Lower leg skin (tissue), 4 donors: ENCODE measurements at regions not wholly inside any gene's neighbourhood (a gene's known extent, or its start where the extent isn't known, plus 50 kb on each side); places are given as distances from the start of the nearest gene placed in this dataset.
"Not testable (repeated sequence)": the region's sequence is repeated elsewhere in the genome, so short reads cannot be mapped to it uniquely, and the experiment has no call there.

Experiments used
- DNase-seq, 2 donors: peaks; one replicate each; pipeline ENCODE4 v3.0.0-alpha.2; 2019; ENCODE audit warnings: low spot score in 2 of 2
- H3K4me3 ChIP-seq: fragments of 200-600 bp; sonication (generic); 2 replicates; pipeline ENCODE4 v1.5.1; 2017; ENCODE audit warnings: mild to moderate bottlenecking, low read depth; ENCODE audit not compliant: poor library complexity, severe bottlenecking
- POLR2A ChIP-seq, 2 donors: fragments of 450-650 bp; IDR thresholded peaks; one replicate each; pipeline ENCODE4 v1.6.1; 2016 to 2017; ENCODE audit warnings: antibody characterized with exemption in 2 of 2, mild to moderate bottlenecking in 1 of 2, moderate library complexity in 1 of 2
- WGBS, 2 donors: methylation state at CpG; one replicate each; pipeline ENCODE4 v1.1.5; 2018; 5-methylcytosine and 5-hydroxymethylcytosine counted together
- intact Hi-C: fragments of 100-400 bp; cut with DNase I; formaldehyde crosslinking; loops from one replicate; pipeline ENCODE4 v1.15.0; 2023; ENCODE audit warnings: low total_unique reads
- TF ChIP-seq, protein P1 (sequence below), 3 donors: fragments of 450-650 bp; IDR thresholded peaks; one replicate each; pipeline ENCODE4 v1.5.1; 2016; ENCODE audit warnings: antibody characterized with exemption in 3 of 3, mild to moderate bottlenecking in 3 of 3, moderate library complexity in 2 of 3

DNA sequence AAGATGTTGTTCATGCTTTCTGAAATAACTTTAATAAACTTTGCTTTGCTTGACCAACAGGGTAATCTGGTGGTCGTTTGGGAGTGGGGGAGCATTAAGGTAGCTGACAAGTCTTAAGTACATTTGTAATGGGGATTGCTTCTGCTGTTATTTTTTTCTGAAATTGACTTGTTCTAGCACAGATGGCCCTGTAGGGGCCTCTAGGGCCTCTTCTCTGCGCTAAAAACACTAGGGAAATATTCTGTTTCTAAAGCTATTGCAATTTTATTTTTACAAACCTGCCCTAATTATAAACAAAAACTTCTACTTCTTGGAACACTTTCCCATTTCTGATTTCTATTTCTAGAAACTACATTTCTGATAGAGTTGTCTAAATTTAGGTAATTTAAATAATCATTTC, 191.3 kb upstream of the KCNJ3 start:
- TF ChIP-seq, protein P1, sequence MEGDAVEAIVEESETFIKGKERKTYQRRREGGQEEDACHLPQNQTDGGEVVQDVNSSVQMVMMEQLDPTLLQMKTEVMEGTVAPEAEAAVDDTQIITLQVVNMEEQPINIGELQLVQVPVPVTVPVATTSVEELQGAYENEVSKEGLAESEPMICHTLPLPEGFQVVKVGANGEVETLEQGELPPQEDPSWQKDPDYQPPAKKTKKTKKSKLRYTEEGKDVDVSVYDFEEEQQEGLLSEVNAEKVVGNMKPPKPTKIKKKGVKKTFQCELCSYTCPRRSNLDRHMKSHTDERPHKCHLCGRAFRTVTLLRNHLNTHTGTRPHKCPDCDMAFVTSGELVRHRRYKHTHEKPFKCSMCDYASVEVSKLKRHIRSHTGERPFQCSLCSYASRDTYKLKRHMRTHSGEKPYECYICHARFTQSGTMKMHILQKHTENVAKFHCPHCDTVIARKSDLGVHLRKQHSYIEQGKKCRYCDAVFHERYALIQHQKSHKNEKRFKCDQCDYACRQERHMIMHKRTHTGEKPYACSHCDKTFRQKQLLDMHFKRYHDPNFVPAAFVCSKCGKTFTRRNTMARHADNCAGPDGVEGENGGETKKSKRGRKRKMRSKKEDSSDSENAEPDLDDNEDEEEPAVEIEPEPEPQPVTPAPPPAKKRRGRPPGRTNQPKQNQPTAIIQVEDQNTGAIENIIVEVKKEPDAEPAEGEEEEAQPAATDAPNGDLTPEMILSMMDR (IDR thresholded peaks at IDR 0.05), result no peak
- TF ChIP-seq POLR2A (IDR thresholded peaks at IDR 0.05), result no peak
- H3K4me3 ChIP-seq, result no peak overlapping the region
- DNase-seq, result no peak
- 35 to 39% methylated on average over 2 of the region's 2 CpGs for WGBS, 2 donors
- intact Hi-C loops, result no loop called here

DNA sequence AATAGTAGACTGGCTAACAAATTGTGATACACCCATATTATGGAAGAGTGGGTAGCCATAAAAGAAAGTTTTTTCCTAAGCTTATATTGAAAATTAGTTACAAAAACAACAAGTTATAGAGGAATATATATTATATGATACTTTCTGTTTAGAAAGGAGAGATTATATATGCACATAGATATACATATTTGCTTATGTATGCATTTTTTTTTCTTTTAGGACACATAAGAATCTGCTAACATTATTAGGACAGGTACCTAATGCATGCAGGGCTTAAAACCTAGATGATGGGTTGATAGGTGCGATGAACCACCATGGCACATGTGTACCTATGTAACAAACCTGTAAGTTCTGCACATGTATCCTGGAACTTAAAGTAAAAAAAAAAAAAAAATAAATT, 179.6 kb upstream of the KCNJ3 start:
- WGBS, 2 donors, result 96 to 100% methylated on average over 1 of the region's 1 CpG
- TF ChIP-seq POLR2A (IDR thresholded peaks at IDR 0.05), result no peak
- TF ChIP-seq, protein P1 (IDR thresholded peaks at IDR 0.05), result no peak
- DNase-seq, result no peak
- no peak overlapping the region for H3K4me3 ChIP-seq
- intact Hi-C loops, result no loop called here

DNA sequence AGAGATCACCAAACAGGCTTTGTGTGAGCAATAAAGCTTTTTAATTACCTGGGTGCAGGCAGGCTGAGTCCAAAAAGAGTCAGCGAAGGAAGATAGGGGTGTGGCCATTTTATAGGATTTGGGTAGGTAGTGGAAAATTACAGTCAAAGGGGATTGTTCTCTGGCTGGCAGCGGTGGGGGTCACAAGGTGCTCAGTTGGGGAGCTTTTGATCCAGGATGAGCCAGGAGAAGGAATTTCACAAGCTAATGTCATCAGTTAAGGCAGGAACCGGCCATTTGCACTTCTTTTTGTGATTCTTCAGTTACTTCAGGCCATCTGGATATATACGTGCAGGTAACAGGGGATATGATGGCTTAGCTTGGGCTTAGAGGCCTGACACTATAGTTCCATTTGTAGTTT, 177.5 kb upstream of the KCNJ3 start:
- 79 to 87% methylated on average over 4 of the region's 4 CpGs for WGBS, 2 donors
- H3K4me3 ChIP-seq, DNase-seq, intact Hi-C loops: not testable (repeated sequence)

DNA sequence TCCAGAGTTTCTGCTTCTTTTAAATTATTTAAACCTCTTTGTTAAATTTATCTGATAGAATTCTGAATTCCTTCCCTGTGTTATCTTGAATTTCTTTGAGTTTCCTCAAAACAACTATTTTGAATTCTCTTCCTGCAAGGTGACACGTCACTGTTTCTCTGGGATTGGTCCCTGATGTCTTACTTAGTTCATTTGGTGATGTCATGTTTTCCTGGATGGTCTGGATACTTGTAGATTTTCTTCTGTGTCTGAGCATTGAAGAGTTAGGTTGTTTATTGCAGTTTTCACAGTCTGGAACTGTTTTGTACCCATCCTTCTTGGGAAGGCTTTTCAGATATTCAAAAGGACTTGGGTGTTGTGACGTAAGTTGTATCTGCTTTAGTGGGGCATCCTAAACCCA, 172.3 kb upstream of the KCNJ3 start:
- intact Hi-C loops, result no loop called here
- no peak for DNase-seq
- H3K4me3 ChIP-seq, result no peak overlapping the region
- TF ChIP-seq, protein P1 (IDR thresholded peaks at IDR 0.05), result no peak
- no peak for TF ChIP-seq POLR2A (IDR thresholded peaks at IDR 0.05)
- WGBS, 2 donors, result 84 to 87% methylated on average over 2 of the region's 2 CpGs

DNA sequence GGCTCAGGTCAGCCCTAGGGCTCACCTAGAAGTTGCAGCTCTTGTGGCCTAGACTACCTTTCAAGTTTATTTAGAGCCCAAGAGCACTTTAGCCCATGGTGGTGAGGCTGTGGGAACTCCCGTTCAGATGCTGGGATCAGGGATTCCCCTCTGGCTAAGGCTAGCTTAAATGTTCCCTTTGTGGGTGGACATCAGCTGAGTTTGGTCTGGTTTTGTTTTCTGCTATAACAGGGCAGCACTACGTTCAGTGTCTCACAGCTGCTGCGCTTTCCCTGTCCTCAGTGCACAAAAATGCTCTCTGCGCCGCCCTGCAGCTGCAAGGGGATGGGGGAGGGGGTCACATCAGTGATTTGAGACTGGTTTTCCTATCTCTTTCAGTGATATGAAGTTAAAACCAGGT, 170.5 kb upstream of the KCNJ3 start:
- H3K4me3 ChIP-seq, result no peak overlapping the region
- TF ChIP-seq POLR2A (IDR thresholded peaks at IDR 0.05), result no peak
- TF ChIP-seq, protein P1 (IDR thresholded peaks at IDR 0.05), result no peak
- WGBS, 2 donors, result 73 to 77% methylated on average over 5 of the region's 5 CpGs
- DNase-seq, result no peak
- intact Hi-C loops, result no loop called here

DNA sequence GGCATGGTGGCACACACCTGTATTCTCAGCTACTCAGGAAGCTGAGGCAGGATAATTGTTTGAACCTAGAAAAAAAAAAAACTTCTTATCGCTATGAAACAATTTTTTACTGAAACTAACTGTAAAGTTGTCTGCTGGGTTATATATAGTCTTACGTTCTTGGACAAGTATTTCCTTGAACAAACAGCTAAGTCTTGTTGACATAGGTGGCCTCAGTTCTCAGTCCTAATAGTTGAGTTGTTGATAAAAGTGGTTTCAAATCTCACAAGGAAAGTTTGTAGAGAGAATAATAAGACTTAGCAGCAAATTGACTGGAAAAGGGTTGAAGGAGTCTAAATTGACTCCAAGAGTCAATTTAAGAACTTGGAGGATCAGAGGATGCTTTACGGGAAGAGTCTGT, 166.5 kb upstream of the KCNJ3 start:
- intact Hi-C loops, result no loop called here
- WGBS, 2 donors, result 90 to 95% methylated on average over 3 of the region's 3 CpGs
- no peak for TF ChIP-seq POLR2A (IDR thresholded peaks at IDR 0.05)
- TF ChIP-seq, protein P1 (IDR thresholded peaks at IDR 0.05), result no peak
- no peak overlapping the region for H3K4me3 ChIP-seq
- no peak for DNase-seq
